PC-3 (cell line): ENCODE measurements at regions not wholly inside any gene's neighbourhood (a gene's known extent, or its start where the extent isn't known, plus 50 kb on each side); places are given as distances from the start of the nearest gene placed in this dataset.

Experiments used
- CTCF ChIP-seq: fragments of 300-600 bp; sonication (generic); conservative IDR thresholded peaks from 2 replicates; pipeline ENCODE4 v1.5.1; 2017; ENCODE audit warnings: antibody characterized with exemption, low read depth, mild to moderate bottlenecking, low read length
- EZH2 ChIP-seq: fragments of 300-600 bp; sonication (generic); IDR thresholded peaks from one replicate; pipeline ENCODE4 v1.6.1; 2017; ENCODE audit warnings: antibody characterized with exemption, mild to moderate bottlenecking, low read length; ENCODE audit not compliant: unreplicated experiment

- TF ChIP-seq CTCF (no peak), EZH2 (no peak)
These were observed 124.6 kb upstream of the ZNF648 start for GRCh38 chr1:182185842-182186756.
